ENCODE measurements at regions not wholly inside any gene's neighbourhood (a gene's known extent, or its start where the extent isn't known, plus 50 kb on each side); places are given as distances from the start of the nearest gene placed in this dataset.

- Histone ChIP-seq H2AK5ac (ENCODE audit: low read depth, low read length) (peak overlapping the region; percentile 38), H3K79me1 (ENCODE audit: low read depth, low read length) (no peaks in the 10 kb centered on the region), H3K9me3 (replicated peaks in 1 of 2; ENCODE audit: control insufficient read depth in 2 of 2, insufficient read depth in 1 of 2, low read depth in 1 of 2, low read length in 2 of 2) (peaks cover 0 to 8% of the 10 kb centered on the region in 2 donors), H2BK12ac (ENCODE audit: low read length) (no peak overlapping the region), H2BK15ac (ENCODE audit: low read length) (no peak overlapping the region), H3K27ac (replicated peaks; ENCODE audit: low read length) (no peak overlapping the region), H3K4me3 (ENCODE audit: low read length in 2 of 2) (no peak overlapping the region), H4K8ac (ENCODE audit: low read depth, low read length) (no peak overlapping the region), H3K4ac (ENCODE audit: low read length) (no peak overlapping the region), H3K27me3 (ENCODE audit: control insufficient read depth in 3 of 3, insufficient read depth in 3 of 3, low read depth in 1 of 3, low read length in 3 of 3) (peaks cover 0 to 9% (median 0%) of the 10 kb centered on the region in 3 experiments), H2AFZ (ENCODE audit: low read length) (no peak overlapping the region), H3K4me1 (ENCODE audit: control insufficient read depth in 2 of 2, insufficient read depth in 1 of 2, low read depth in 1 of 2, low read length in 2 of 2) (no peaks in the 10 kb centered on the region), H3K36me3 (replicated peaks in 1 of 2; ENCODE audit: control insufficient read depth in 2 of 2, insufficient read depth in 2 of 2, low read length in 2 of 2) (no peaks in the 10 kb centered on the region), H3K18ac (ENCODE audit: low read length) (peak overlapping the region; percentile 46), H3K23ac (ENCODE audit: low read depth, low read length, poor library complexity) (no peak overlapping the region), H2BK5ac (ENCODE audit: low read length) (no peak overlapping the region), H4K91ac (ENCODE audit: low read depth, low read length, poor library complexity) (no peak overlapping the region), H3K4me2 (ENCODE audit: insufficient read depth, low read length, poor library complexity, severe bottlenecking) (no peak overlapping the region), H2BK120ac (ENCODE audit: low read depth, low read length) (no peak overlapping the region), H3K14ac (ENCODE audit: low read length) (peak overlapping the region; percentile 48), H3K9ac (ENCODE audit: low read depth, low read length, poor library complexity) (no peak overlapping the region)
- no CpG with 5 or more reads among the region's 6 CpGs for WGBS, 2 donors (ENCODE audit: extremely low coverage in 2 of 2, insufficient read length in 2 of 2, insufficient replicate concordance in 1 of 2)
- DNase-seq (ENCODE audit: low spot score): no peak
Measured at GRCh38 chr16:55017321-55017720, 86.7 kb downstream of the IRX5 start.

GRCh38 chr16:55018881-55019280 lies 88.2 kb downstream of the IRX5 start:
- Histone ChIP-seq H4K8ac (ENCODE audit: low read depth, low read length) (no peak overlapping the region), H4K91ac (ENCODE audit: low read depth, low read length, poor library complexity) (no peak overlapping the region), H2AK5ac (ENCODE audit: low read depth, low read length) (no peak overlapping the region), H2BK120ac (ENCODE audit: low read depth, low read length) (no peak overlapping the region), H2BK15ac (ENCODE audit: low read length) (no peak overlapping the region), H3K27me3 (ENCODE audit: control insufficient read depth in 3 of 3, insufficient read depth in 3 of 3, low read depth in 1 of 3, low read length in 3 of 3) (peaks cover 0 to 9% (median 0%) of the 10 kb centered on the region in 3 experiments), H3K23ac (ENCODE audit: low read depth, low read length, poor library complexity) (peak overlapping the region; percentile 13), H2BK5ac (ENCODE audit: low read length) (no peak overlapping the region), H3K18ac (ENCODE audit: low read length) (no peak overlapping the region), H3K79me1 (ENCODE audit: low read depth, low read length) (no peaks in the 10 kb centered on the region), H3K9ac (ENCODE audit: low read depth, low read length, poor library complexity) (no peak overlapping the region), H3K36me3 (replicated peaks in 1 of 2; ENCODE audit: control insufficient read depth in 2 of 2, insufficient read depth in 2 of 2, low read length in 2 of 2) (no peaks in the 10 kb centered on the region), H3K4me3 (ENCODE audit: low read length in 2 of 2) (no peak overlapping the region), H3K4me2 (ENCODE audit: insufficient read depth, low read length, poor library complexity, severe bottlenecking) (no peak overlapping the region), H3K4me1 (ENCODE audit: control insufficient read depth in 2 of 2, insufficient read depth in 1 of 2, low read depth in 1 of 2, low read length in 2 of 2) (no peaks in the 10 kb centered on the region), H3K14ac (ENCODE audit: low read length) (no peak overlapping the region), H3K4ac (ENCODE audit: low read length) (no peak overlapping the region), H2AFZ (ENCODE audit: low read length) (no peak overlapping the region), H3K9me3 (replicated peaks in 1 of 2; ENCODE audit: control insufficient read depth in 2 of 2, insufficient read depth in 1 of 2, low read depth in 1 of 2, low read length in 2 of 2) (peaks cover 0 to 8% of the 10 kb centered on the region in 2 donors), H3K27ac (replicated peaks; ENCODE audit: low read length) (no peak overlapping the region), H2BK12ac (ENCODE audit: low read length) (no peak overlapping the region)
- DNase-seq (ENCODE audit: low spot score): no peak
- WGBS, 2 donors (ENCODE audit: extremely low coverage in 2 of 2, insufficient read length in 2 of 2, insufficient replicate concordance in 1 of 2): no CpG with 5 or more reads among the region's 24 CpGs

GRCh38 chr16:55019419-55020131 lies 88.9 kb downstream of the IRX5 start:
- H2BK12ac ChIP-seq (ENCODE audit: low read length): no peak overlapping the region
- no peak overlapping the region for H2BK5ac ChIP-seq (ENCODE audit: low read length)
- peak overlapping the region; percentile 64 for H3K9ac ChIP-seq (ENCODE audit: low read depth, low read length, poor library complexity)
- no peak overlapping the region for H4K91ac ChIP-seq (ENCODE audit: low read depth, low read length, poor library complexity)
- H3K18ac ChIP-seq (ENCODE audit: low read length): no peak overlapping the region
- no peak overlapping the region for H3K23ac ChIP-seq (ENCODE audit: low read depth, low read length, poor library complexity)
- no peak overlapping the region for H3K4me2 ChIP-seq (ENCODE audit: insufficient read depth, low read length, poor library complexity, severe bottlenecking)
- peak overlapping the region in 1 of 2 donors; percentile 75 for H3K4me3 ChIP-seq (ENCODE audit: low read length in 2 of 2)
- no peak overlapping the region for H2AK5ac ChIP-seq (ENCODE audit: low read depth, low read length)
- WGBS, 2 donors (ENCODE audit: extremely low coverage in 2 of 2, insufficient read length in 2 of 2, insufficient replicate concordance in 1 of 2): 100% methylated on average over 4 to 9 of the region's 9 CpGs
- no peak overlapping the region for H2BK120ac ChIP-seq (ENCODE audit: low read depth, low read length)
- H3K79me1 ChIP-seq (ENCODE audit: low read depth, low read length): no peaks in the 10 kb centered on the region
- peaks cover 0 to 8% of the 10 kb centered on the region in 2 donors for H3K9me3 ChIP-seq (replicated peaks in 1 of 2; ENCODE audit: control insufficient read depth in 2 of 2, insufficient read depth in 1 of 2, low read depth in 1 of 2, low read length in 2 of 2)
- no peak overlapping the region for H3K27ac ChIP-seq (replicated peaks; ENCODE audit: low read length)
- DNase-seq (ENCODE audit: low spot score): no peak
- H2AFZ ChIP-seq (ENCODE audit: low read length): no peak overlapping the region
- peak overlapping the region; percentile 25 for H3K14ac ChIP-seq (ENCODE audit: low read length)
- H4K8ac ChIP-seq (ENCODE audit: low read depth, low read length): no peak overlapping the region
- no peaks in the 10 kb centered on the region for H3K36me3 ChIP-seq (replicated peaks in 1 of 2; ENCODE audit: control insufficient read depth in 2 of 2, insufficient read depth in 2 of 2, low read length in 2 of 2)
- no peaks in the 10 kb centered on the region for H3K4me1 ChIP-seq (ENCODE audit: control insufficient read depth in 2 of 2, insufficient read depth in 1 of 2, low read depth in 1 of 2, low read length in 2 of 2)
- peak overlapping the region; percentile 0 for H3K4ac ChIP-seq (ENCODE audit: low read length)
- no peak overlapping the region for H2BK15ac ChIP-seq (ENCODE audit: low read length)
- peaks cover 0 to 9% (median 0%) of the 10 kb centered on the region in 3 experiments for H3K27me3 ChIP-seq (ENCODE audit: control insufficient read depth in 3 of 3, insufficient read depth in 3 of 3, low read depth in 1 of 3, low read length in 3 of 3)

DNA sequence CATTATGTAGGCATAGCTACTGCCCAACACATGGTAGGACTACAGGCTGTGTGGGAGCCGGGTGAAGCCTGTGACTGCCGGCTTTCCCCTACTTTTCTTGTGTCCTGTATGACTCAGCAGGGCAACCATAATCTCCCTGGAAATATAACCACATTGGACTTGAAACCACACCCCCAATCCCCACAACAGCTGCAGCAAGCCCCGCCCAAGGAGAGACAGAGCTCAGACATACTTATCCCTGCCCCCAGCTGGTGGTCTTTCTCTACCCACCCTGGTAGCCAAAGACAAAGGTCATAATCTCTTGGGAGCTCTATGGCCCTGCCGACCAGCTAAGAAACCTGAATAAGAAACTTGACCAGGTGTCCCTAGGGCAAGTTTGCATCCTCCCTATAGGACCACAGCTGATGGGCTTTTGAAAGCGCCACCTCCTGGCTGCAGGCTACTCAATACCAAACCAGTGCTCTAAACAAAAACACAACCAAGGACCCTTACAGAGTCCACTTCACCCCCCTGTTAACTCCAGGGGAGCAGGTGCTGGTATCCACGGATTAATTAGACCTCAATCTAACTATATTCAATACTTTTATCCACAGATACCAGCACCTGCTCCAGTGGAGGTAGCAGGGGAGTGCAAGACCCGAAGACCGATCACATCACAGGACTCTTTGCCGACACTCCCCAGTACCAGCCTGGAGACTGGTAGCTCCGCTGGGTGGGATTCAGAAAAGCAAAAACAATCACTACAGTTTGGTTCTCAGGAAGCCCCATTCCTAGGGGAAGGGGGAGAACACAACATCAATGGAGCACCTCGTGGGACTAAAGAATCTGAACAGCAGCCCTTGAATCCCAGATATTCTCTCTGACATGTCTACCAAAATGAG lies 91.2 kb downstream of the IRX5 start:
- no peak for DNase-seq (ENCODE audit: low spot score)
- no CpG with 5 or more reads among the region's 11 CpGs for WGBS, 2 donors (ENCODE audit: extremely low coverage in 2 of 2, insufficient read length in 2 of 2, insufficient replicate concordance in 1 of 2)

More for the DNA sequence above, 91.2 kb downstream of the IRX5 start:
- no peak overlapping the region for H3K4me2 ChIP-seq (ENCODE audit: insufficient read depth, low read length, poor library complexity, severe bottlenecking)
- no peak overlapping the region for H4K8ac ChIP-seq (ENCODE audit: low read depth, low read length)
- H3K4me3 ChIP-seq (ENCODE audit: low read length in 2 of 2): no peak overlapping the region
- H3K23ac ChIP-seq (ENCODE audit: low read depth, low read length, poor library complexity): no peak overlapping the region
- H2AK5ac ChIP-seq (ENCODE audit: low read depth, low read length): no peak overlapping the region
- H2BK5ac ChIP-seq (ENCODE audit: low read length): no peak overlapping the region
- H3K18ac ChIP-seq (ENCODE audit: low read length): no peak overlapping the region
- no peaks in the 10 kb centered on the region for H3K79me1 ChIP-seq (ENCODE audit: low read depth, low read length)
- H3K36me3 ChIP-seq (replicated peaks in 1 of 2; ENCODE audit: control insufficient read depth in 2 of 2, insufficient read depth in 2 of 2, low read length in 2 of 2): no peaks in the 10 kb centered on the region
- H3K4ac ChIP-seq (ENCODE audit: low read length): no peak overlapping the region
- H2BK12ac ChIP-seq (ENCODE audit: low read length): no peak overlapping the region
- no peak overlapping the region for H3K27ac ChIP-seq (replicated peaks; ENCODE audit: low read length)
- H2AFZ ChIP-seq (ENCODE audit: low read length): no peak overlapping the region
- H3K4me1 ChIP-seq (ENCODE audit: control insufficient read depth in 2 of 2, insufficient read depth in 1 of 2, low read depth in 1 of 2, low read length in 2 of 2): no peaks in the 10 kb centered on the region
- H3K14ac ChIP-seq (ENCODE audit: low read length): no peak overlapping the region
- H3K27me3 ChIP-seq (ENCODE audit: control insufficient read depth in 3 of 3, insufficient read depth in 3 of 3, low read depth in 1 of 3, low read length in 3 of 3): peaks cover 0 to 9% (median 0%) of the 10 kb centered on the region in 3 experiments
- H3K9ac ChIP-seq (ENCODE audit: low read depth, low read length, poor library complexity): no peak overlapping the region
- peaks cover 0 to 8% of the 10 kb centered on the region in 2 donors for H3K9me3 ChIP-seq (replicated peaks in 1 of 2; ENCODE audit: control insufficient read depth in 2 of 2, insufficient read depth in 1 of 2, low read depth in 1 of 2, low read length in 2 of 2)
- no peak overlapping the region for H2BK120ac ChIP-seq (ENCODE audit: low read depth, low read length)
- H4K91ac ChIP-seq (ENCODE audit: low read depth, low read length, poor library complexity): no peak overlapping the region
- no peak overlapping the region for H2BK15ac ChIP-seq (ENCODE audit: low read length)
